ENCODE measurements at regions not wholly inside any gene's neighbourhood (a gene's known extent, or its start where the extent isn't known, plus 50 kb on each side); places are given as distances from the start of the nearest gene placed in this dataset.

GRCh38 chr2:139885921-139886498 is 1105.8 kb upstream of the NXPH2 start:
- no peak overlapping the region for H3K27ac Mint-ChIP-seq
- no peaks in the 10 kb centered on the region for H3K36me3 Mint-ChIP-seq (ENCODE audit: low read depth)
- intact Hi-C loops (cut with micrococcal nuclease) = no loop called here
- peaks cover 44% of the 10 kb centered on the region for H3K9me3 Mint-ChIP-seq
- H3K27me3 Mint-ChIP-seq = no peaks in the 10 kb centered on the region
- no peak overlapping the region for H3K4me3 Mint-ChIP-seq
- H3K4me1 Mint-ChIP-seq (ENCODE audit: low read depth) = peaks cover 5% of the 10 kb centered on the region

- Mint-ChIP-seq H3K27ac (no peak overlapping the region), H3K27me3 (no peaks in the 10 kb centered on the region), H3K36me3 (ENCODE audit: low read depth) (no peaks in the 10 kb centered on the region), H3K4me1 (ENCODE audit: low read depth) (no peaks in the 10 kb centered on the region), H3K4me3 (no peak overlapping the region), H3K9me3 (peaks cover 8% of the 10 kb centered on the region)
- intact Hi-C loops (cut with micrococcal nuclease) = no loop called here
Observed at GRCh38 chr2:139876964-139877363, 1096.8 kb upstream of the NXPH2 start.

- Mint-ChIP-seq H3K4me3 (no peak overlapping the region), H3K9me3 (peaks cover 9% of the 10 kb centered on the region), H3K27ac (no peak overlapping the region), H3K4me1 (ENCODE audit: low read depth) (no peaks in the 10 kb centered on the region), H3K27me3 (no peaks in the 10 kb centered on the region), H3K36me3 (ENCODE audit: low read depth) (no peaks in the 10 kb centered on the region)
- intact Hi-C loops (cut with micrococcal nuclease) = no loop called here
Observed at GRCh38 chr2:139876321-139876720, 1096.1 kb upstream of the NXPH2 start.

GRCh38 chr2:139872503-139872902 is 1092.3 kb upstream of the NXPH2 start:
- Mint-ChIP-seq H3K4me3 (no peak overlapping the region), H3K27ac (no peak overlapping the region), H3K9me3 (peaks cover 9% of the 10 kb centered on the region), H3K4me1 (ENCODE audit: low read depth) (no peaks in the 10 kb centered on the region), H3K27me3 (no peaks in the 10 kb centered on the region), H3K36me3 (ENCODE audit: low read depth) (no peaks in the 10 kb centered on the region)
- intact Hi-C loops (cut with micrococcal nuclease) = no loop called here

DNA sequence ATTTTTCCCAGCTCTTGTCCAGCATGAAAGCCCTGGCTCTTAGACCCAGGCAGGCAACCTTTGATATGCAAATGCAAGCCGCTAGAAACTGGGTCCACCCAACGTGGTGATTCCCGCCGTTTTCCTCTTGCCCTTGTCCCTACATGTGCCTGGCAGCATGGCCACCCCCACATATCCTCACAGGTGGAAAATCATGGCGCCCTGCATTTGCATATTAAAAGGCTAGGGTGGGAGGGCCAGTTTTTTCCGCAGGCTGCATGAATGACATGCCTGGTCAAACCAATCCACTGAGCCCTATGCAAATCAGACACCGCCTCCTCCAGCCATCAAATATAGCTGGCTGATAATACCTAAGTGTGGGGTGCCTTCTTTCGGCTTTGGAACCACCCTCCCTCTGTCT is 1091.8 kb upstream of the NXPH2 start:
- H3K9me3 Mint-ChIP-seq = peaks cover 9% of the 10 kb centered on the region
- no peak overlapping the region for H3K27ac Mint-ChIP-seq
- H3K36me3 Mint-ChIP-seq (ENCODE audit: low read depth) = no peaks in the 10 kb centered on the region
- no peak overlapping the region for H3K4me3 Mint-ChIP-seq
- intact Hi-C loops (cut with micrococcal nuclease) = no loop called here
- H3K4me1 Mint-ChIP-seq (ENCODE audit: low read depth) = no peaks in the 10 kb centered on the region
- no peaks in the 10 kb centered on the region for H3K27me3 Mint-ChIP-seq

DNA sequence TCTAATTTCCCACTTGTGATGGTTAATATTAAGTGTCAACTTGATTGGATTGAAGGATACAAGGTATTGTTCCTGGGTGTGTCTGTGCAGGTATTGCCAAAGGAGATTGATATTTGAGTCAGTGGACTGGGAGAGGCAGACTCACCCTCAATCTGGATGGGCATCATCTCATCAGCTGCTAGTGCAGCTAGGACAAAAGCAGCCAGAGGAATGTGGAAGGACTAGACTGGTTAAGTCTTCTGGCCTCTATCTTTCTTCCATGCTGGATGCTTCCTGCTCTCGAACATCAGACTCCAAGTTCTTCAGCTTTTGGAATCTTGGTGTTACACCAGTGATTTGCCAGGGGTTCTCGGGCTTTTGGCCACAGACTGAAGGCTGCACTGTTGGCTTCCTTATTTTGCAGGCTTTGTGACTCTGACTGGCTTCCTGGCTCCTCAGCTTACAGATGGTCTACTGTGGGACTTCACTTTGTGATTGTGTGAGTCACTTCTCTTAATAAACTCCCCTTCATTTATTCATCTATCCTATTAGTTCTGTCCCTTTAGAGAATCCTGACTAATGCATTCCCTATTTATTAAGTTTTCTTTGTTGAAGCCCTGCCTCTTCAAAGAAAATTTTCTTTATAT is 1087.5 kb upstream of the NXPH2 start:
- peaks cover 36% of the 10 kb centered on the region for H3K9me3 Mint-ChIP-seq
- no peak overlapping the region for H3K27ac Mint-ChIP-seq
- no peaks in the 10 kb centered on the region for H3K27me3 Mint-ChIP-seq
- H3K4me3 Mint-ChIP-seq = no peak overlapping the region
- intact Hi-C loops (cut with micrococcal nuclease) = no loop called here
- H3K4me1 Mint-ChIP-seq (ENCODE audit: low read depth) = no peaks in the 10 kb centered on the region
- no peaks in the 10 kb centered on the region for H3K36me3 Mint-ChIP-seq (ENCODE audit: low read depth)

- Mint-ChIP-seq H3K4me1 (ENCODE audit: low read depth) (no peaks in the 10 kb centered on the region), H3K4me3 (no peak overlapping the region)
Observed at GRCh38 chr2:139864821-139865302, 1084.7 kb upstream of the NXPH2 start.

DNA sequence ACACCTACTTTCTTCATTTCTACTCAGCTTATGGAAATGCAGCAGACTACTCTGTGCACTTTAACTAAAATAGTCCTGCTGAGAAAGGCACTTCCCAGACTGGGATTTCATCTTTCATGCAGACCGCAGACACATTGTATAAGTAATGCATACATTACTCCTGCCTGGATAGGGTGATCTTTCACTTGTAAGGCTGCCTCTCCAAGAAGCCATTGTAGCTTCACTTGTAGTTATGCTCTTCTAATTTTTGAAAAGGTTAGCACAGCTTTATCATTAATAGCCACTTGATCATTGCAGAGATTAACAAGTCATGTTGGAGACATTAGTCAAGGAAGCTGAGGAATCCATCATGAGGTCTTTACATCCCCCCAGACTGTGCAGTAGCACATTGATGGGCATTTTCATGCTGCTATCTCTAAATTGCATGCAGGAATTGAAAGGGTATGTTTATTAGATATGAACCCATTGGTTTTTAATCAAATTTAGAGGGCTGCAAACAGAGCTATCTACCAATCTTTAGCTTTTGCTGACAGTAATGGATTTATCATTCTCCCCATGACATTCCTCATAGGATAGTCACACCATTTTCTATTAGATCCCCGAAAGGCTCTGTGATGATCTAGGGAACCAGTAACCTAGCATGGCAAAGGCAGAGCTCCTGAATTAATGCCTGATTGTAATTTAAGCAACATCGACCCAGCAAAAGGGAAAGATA is 1074.7 kb upstream of the NXPH2 start:
- intact Hi-C loops (cut with micrococcal nuclease) = no loop called here
- Mint-ChIP-seq H3K27me3 (no peaks in the 10 kb centered on the region), H3K9me3 (peaks cover 9% of the 10 kb centered on the region), H3K4me3 (no peak overlapping the region), H3K36me3 (ENCODE audit: low read depth) (no peaks in the 10 kb centered on the region), H3K27ac (no peak overlapping the region), H3K4me1 (ENCODE audit: low read depth) (no peaks in the 10 kb centered on the region)

More at GRCh38 chr2:139864821-139865302, 1084.7 kb upstream of the NXPH2 start:
- Mint-ChIP-seq H3K9me3 (peaks cover 43% of the 10 kb centered on the region), H3K27me3 (no peaks in the 10 kb centered on the region), H3K27ac (no peak overlapping the region), H3K36me3 (ENCODE audit: low read depth) (no peaks in the 10 kb centered on the region)
- intact Hi-C loops (cut with micrococcal nuclease) = no loop called here

- intact Hi-C loops (cut with micrococcal nuclease) = no loop called here
- H3K4me1 Mint-ChIP-seq (ENCODE audit: low read depth) = no peaks in the 10 kb centered on the region
- no peaks in the 10 kb centered on the region for H3K9me3 Mint-ChIP-seq
- no peaks in the 10 kb centered on the region for H3K27me3 Mint-ChIP-seq
- H3K27ac Mint-ChIP-seq = no peak overlapping the region
- no peaks in the 10 kb centered on the region for H3K36me3 Mint-ChIP-seq (ENCODE audit: low read depth)
- no peak overlapping the region for H3K4me3 Mint-ChIP-seq
Observed at GRCh38 chr2:139850254-139850890, 1070.2 kb upstream of the NXPH2 start.

- intact Hi-C loops (cut with micrococcal nuclease) = no loop called here
- H3K4me1 Mint-ChIP-seq (ENCODE audit: low read depth) = no peaks in the 10 kb centered on the region
- no peaks in the 10 kb centered on the region for H3K36me3 Mint-ChIP-seq (ENCODE audit: low read depth)
- no peak overlapping the region for H3K27ac Mint-ChIP-seq
- H3K9me3 Mint-ChIP-seq = no peaks in the 10 kb centered on the region
- no peaks in the 10 kb centered on the region for H3K27me3 Mint-ChIP-seq
- H3K4me3 Mint-ChIP-seq = no peak overlapping the region
Observed at GRCh38 chr2:139836769-139837168, 1056.6 kb upstream of the NXPH2 start.

DNA sequence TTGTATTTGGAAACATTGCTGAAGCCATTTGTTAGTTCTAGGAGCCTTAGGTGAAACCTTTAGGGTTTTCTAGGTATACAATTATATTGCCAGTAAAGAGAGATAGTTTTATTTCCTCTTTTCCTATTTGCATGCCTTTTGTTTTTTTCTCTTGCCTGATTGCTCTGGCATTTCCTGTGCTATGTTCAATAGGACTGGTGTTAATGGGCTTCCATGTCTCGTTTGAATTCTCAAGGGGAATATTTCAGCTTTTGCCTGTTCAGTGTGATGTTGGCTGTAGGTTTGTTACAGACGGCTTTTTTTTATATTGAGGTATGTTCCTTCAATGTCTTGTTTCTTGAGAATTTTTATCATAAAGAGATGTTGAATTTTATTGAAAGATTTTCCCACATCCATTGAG is 1054.9 kb upstream of the NXPH2 start:
- Mint-ChIP-seq H3K36me3 (ENCODE audit: low read depth) (no peaks in the 10 kb centered on the region), H3K4me3 (no peak overlapping the region), H3K4me1 (ENCODE audit: low read depth) (no peaks in the 10 kb centered on the region), H3K27me3 (no peaks in the 10 kb centered on the region), H3K9me3 (no peaks in the 10 kb centered on the region), H3K27ac (no peak overlapping the region)
- intact Hi-C loops (cut with micrococcal nuclease) = no loop called here

DNA sequence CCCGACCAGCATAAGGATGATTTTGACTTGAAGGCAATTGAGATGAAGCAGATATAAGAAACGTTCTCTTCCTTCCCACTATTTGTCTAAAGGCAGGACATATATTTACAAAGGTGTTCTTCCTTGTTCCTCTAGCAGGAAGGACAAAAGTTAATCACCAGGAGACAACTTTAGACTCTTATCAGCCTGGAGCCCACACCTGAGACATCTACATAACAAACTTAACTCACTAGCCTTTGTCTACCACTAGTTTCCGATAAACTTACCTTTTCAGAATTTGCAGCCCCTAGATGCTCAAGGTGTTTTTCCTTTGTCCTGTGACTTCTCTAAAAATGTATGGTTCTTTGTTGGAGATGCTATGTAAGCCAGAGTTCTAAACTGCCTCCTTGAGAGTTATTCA is 1047.8 kb upstream of the NXPH2 start:
- Mint-ChIP-seq H3K27me3 (no peaks in the 10 kb centered on the region), H3K27ac (no peak overlapping the region), H3K36me3 (ENCODE audit: low read depth) (no peaks in the 10 kb centered on the region), H3K4me3 (no peak overlapping the region), H3K4me1 (ENCODE audit: low read depth) (no peaks in the 10 kb centered on the region), H3K9me3 (peaks cover 10% of the 10 kb centered on the region)
- intact Hi-C loops (cut with micrococcal nuclease) = no loop called here

GRCh38 chr2:139825726-139826125 is 1045.5 kb upstream of the NXPH2 start:
- no peaks in the 10 kb centered on the region for H3K4me1 Mint-ChIP-seq (ENCODE audit: low read depth)
- no peaks in the 10 kb centered on the region for H3K27me3 Mint-ChIP-seq
- peaks cover 23% of the 10 kb centered on the region for H3K9me3 Mint-ChIP-seq
- no peaks in the 10 kb centered on the region for H3K36me3 Mint-ChIP-seq (ENCODE audit: low read depth)
- intact Hi-C loops (cut with micrococcal nuclease) = no loop called here
- no peak overlapping the region for H3K27ac Mint-ChIP-seq
- H3K4me3 Mint-ChIP-seq = no peak overlapping the region

DNA sequence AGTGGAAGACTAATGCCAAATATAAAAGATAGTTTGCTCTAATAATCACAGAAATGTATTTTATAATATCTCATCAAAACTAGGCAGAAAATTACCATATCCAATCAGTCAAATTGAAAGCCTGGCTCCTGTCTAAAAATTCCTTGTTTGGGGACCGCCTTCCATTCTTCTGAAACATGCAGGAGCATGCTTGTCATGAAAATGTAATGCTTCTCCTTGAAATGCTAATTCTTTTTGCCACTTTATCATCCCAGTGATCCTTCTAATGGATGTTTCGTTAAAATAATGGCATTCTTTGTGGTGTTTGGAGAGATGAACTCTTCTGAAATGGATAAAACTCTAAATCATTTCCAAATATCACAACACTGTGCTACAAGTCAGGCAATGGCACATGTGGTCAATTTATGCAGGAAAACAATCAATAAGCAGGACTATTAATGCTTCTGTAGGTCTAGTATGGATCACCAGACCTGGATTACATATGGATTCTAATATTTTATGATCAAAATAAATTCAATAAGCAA is 1039.1 kb upstream of the NXPH2 start:
- Mint-ChIP-seq H3K9me3 (peaks cover 13% of the 10 kb centered on the region), H3K4me1 (ENCODE audit: low read depth) (no peaks in the 10 kb centered on the region), H3K27ac (no peak overlapping the region), H3K36me3 (ENCODE audit: low read depth) (no peaks in the 10 kb centered on the region), H3K27me3 (no peaks in the 10 kb centered on the region), H3K4me3 (no peak overlapping the region)
- intact Hi-C loops (cut with micrococcal nuclease) = no loop called here
